GM21360 (cell line): ENCODE measurements at regions not wholly inside any gene's neighbourhood (a gene's known extent, or its start where the extent isn't known, plus 50 kb on each side); places are given as distances from the start of the nearest gene placed in this dataset.
"Not testable (repeated sequence)": the region's sequence is repeated elsewhere in the genome, so short reads cannot be mapped to it uniquely, and the experiment has no call there.

Experiments used
- ATAC-seq: cut with Tn5 transposase; IDR thresholded peaks from one replicate; pipeline ENCODE4 v1.9.1; 2021; ENCODE audit warnings: mild to moderate bottlenecking, moderate library complexity; ENCODE audit not compliant: unreplicated experiment

- no peak for ATAC-seq
Observed at GRCh38 chr13:21228738-21229137, 52.3 kb downstream of the MRPL57 start.

GRCh38 chr13:21229241-21230024 is 53.0 kb downstream of the MRPL57 start:
- no peak for ATAC-seq

- ATAC-seq: no peak
Observed at GRCh38 chr13:21230516-21230915, 54.1 kb downstream of the MRPL57 start.

- no peak for ATAC-seq
Observed at GRCh38 chr13:21231426-21231940, 55.0 kb downstream of the MRPL57 start.

- no peak for ATAC-seq
Observed at GRCh38 chr13:21232196-21232595, 55.7 kb downstream of the MRPL57 start.

GRCh38 chr13:21232599-21232998 is 56.1 kb downstream of the MRPL57 start:
- ATAC-seq: no peak

GRCh38 chr13:21233086-21233485 is 56.6 kb downstream of the MRPL57 start:
- no peak for ATAC-seq

GRCh38 chr13:21234526-21234925 is 58.1 kb downstream of the MRPL57 start:
- no peak for ATAC-seq

- no peak for ATAC-seq
Observed at GRCh38 chr13:21235174-21235573, 58.7 kb downstream of the MRPL57 start.

GRCh38 chr13:21237081-21237480 is 60.6 kb downstream of the MRPL57 start:
- ATAC-seq: no peak

GRCh38 chr13:21238267-21238666 is 61.8 kb downstream of the MRPL57 start:
- ATAC-seq: no peak

- ATAC-seq: no peak
Observed at GRCh38 chr13:21240586-21240985, 64.1 kb downstream of the MRPL57 start.

- no peak for ATAC-seq
Observed at GRCh38 chr13:21242236-21242635, 65.8 kb downstream of the MRPL57 start.

GRCh38 chr13:21243045-21243897 is 66.8 kb downstream of the MRPL57 start:
- ATAC-seq: no peak

GRCh38 chr13:21243898-21244184 is 67.4 kb downstream of the MRPL57 start:
- not testable (repeated sequence) for ATAC-seq

- no peak for ATAC-seq
Observed at GRCh38 chr13:21246761-21247452, 70.4 kb downstream of the MRPL57 start.

- ATAC-seq: no peak
Observed at GRCh38 chr13:21256351-21256761, 79.9 kb downstream of the MRPL57 start.

GRCh38 chr13:21256891-21257290 is 80.4 kb downstream of the MRPL57 start:
- no peak for ATAC-seq

GRCh38 chr13:21259571-21260455 is 83.4 kb downstream of the MRPL57 start:
- no peak for ATAC-seq

GRCh38 chr13:21260561-21261290 is 84.3 kb downstream of the MRPL57 start:
- not testable (repeated sequence) for ATAC-seq
